Muscle layer of duodenum (tissue), 2 donors: ENCODE measurements at regions not wholly inside any gene's neighbourhood (a gene's known extent, or its start where the extent isn't known, plus 50 kb on each side); places are given as distances from the start of the nearest gene placed in this dataset.

Experiments used
- H3K27ac ChIP-seq: one replicate; pipeline ENCODE4 v1.7.0; 2013; ENCODE audit warnings: mild to moderate bottlenecking, low read length
- H3K27me3 ChIP-seq: one replicate; pipeline ENCODE4 v1.7.0; 2013; ENCODE audit warnings: low read depth, mild to moderate bottlenecking, control low read depth, low read length
- H3K36me3 ChIP-seq, 2 donors: one replicate each; pipeline ENCODE4 v1.7.0; 2013; ENCODE audit warnings: low read length in 2 of 2, control low read depth in 1 of 2, mild to moderate bottlenecking in 1 of 2; ENCODE audit not compliant: insufficient read depth in 2 of 2, control insufficient read depth in 1 of 2
- H3K4me1 ChIP-seq, 2 donors: one replicate each; pipeline ENCODE4 v1.7.0; 2013; ENCODE audit warnings: low read length in 2 of 2, mild to moderate bottlenecking in 2 of 2, control low read depth in 1 of 2, moderate library complexity in 1 of 2; ENCODE audit not compliant: insufficient read depth in 2 of 2, control insufficient read depth in 1 of 2
- H3K4me3 ChIP-seq, 2 donors: one replicate each; pipeline ENCODE4 v1.7.0; 2013; ENCODE audit warnings: low read length in 2 of 2, low read depth in 1 of 2, mild to moderate bottlenecking in 1 of 2
- H3K9me3 ChIP-seq, 2 donors: one replicate each; pipeline ENCODE4 v1.7.0; 2013; ENCODE audit warnings: low read length in 2 of 2, control low read depth in 1 of 2, mild to moderate bottlenecking in 1 of 2; ENCODE audit not compliant: control insufficient read depth in 1 of 2
- donor health status: healthy.

- no peaks in the 10 kb centered on the region for H3K9me3 ChIP-seq
These were observed 185.1 kb upstream of the SYT13 start for GRCh38 chr11:45471266-45471665.

GRCh38 chr11:45470794-45471167, 184.6 kb upstream of the SYT13 start:
- H3K36me3 ChIP-seq, result no peaks in the 10 kb centered on the region
- H3K9me3 ChIP-seq, result no peaks in the 10 kb centered on the region
- no peaks in the 10 kb centered on the region for H3K27me3 ChIP-seq
- H3K4me3 ChIP-seq, result no peak overlapping the region
- no peak overlapping the region for H3K27ac ChIP-seq
- H3K4me1 ChIP-seq, result no peaks in the 10 kb centered on the region

More at GRCh38 chr11:45471266-45471665, 185.1 kb upstream of the SYT13 start:
- H3K4me1 ChIP-seq, result no peaks in the 10 kb centered on the region
- no peak overlapping the region for H3K4me3 ChIP-seq
- no peak overlapping the region for H3K27ac ChIP-seq
- no peaks in the 10 kb centered on the region for H3K27me3 ChIP-seq
- H3K36me3 ChIP-seq, result no peaks in the 10 kb centered on the region

- H3K4me3 ChIP-seq, result no peak overlapping the region
- H3K36me3 ChIP-seq, result no peaks in the 10 kb centered on the region
- H3K9me3 ChIP-seq, result no peaks in the 10 kb centered on the region
- no peak overlapping the region for H3K27ac ChIP-seq
- H3K27me3 ChIP-seq, result no peaks in the 10 kb centered on the region
- no peaks in the 10 kb centered on the region for H3K4me1 ChIP-seq
These were observed 184.1 kb upstream of the SYT13 start for GRCh38 chr11:45470151-45470793.

DNA sequence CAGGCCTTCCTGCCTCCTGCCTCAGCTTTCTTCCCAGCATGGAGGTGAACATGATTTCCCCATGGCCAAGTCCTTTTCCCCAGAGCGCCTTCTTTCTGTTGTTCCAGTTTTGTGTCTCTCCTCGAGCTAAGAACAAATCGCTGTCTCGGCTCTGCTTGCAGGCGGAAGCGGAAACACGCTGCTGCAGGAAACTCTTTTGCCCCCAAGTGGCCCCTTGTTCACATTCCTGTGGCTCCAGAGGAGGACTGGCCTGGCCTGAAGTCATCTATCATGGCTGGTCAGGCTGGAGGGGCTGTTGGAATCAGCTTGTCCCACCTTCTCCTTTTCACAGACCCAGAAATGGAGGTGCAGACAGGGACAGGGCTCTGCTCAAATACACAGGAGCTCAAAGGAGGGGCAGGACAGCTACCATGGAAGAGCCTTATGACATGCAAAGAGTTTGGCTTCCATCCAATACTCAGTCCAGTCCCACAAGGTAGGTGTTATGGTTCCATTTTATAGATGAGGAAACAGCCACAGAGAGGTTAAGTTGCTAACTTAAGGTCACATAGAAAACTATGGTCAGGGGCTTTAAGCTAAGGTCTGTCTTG, 182.2 kb upstream of the SYT13 start:
- H3K27ac ChIP-seq, result no peak overlapping the region
- no peaks in the 10 kb centered on the region for H3K9me3 ChIP-seq
- H3K4me3 ChIP-seq, result no peak overlapping the region
- no peaks in the 10 kb centered on the region for H3K4me1 ChIP-seq
- no peaks in the 10 kb centered on the region for H3K27me3 ChIP-seq
- H3K36me3 ChIP-seq, result no peaks in the 10 kb centered on the region

- Histone ChIP-seq H3K9me3 (no peaks in the 10 kb centered on the region), H3K36me3 (no peaks in the 10 kb centered on the region), H3K4me3 (no peak overlapping the region), H3K27me3 (no peaks in the 10 kb centered on the region), H3K4me1 (no peaks in the 10 kb centered on the region), H3K27ac (no peak overlapping the region)
These were observed 177.4 kb upstream of the SYT13 start for GRCh38 chr11:45463541-45463940.

DNA sequence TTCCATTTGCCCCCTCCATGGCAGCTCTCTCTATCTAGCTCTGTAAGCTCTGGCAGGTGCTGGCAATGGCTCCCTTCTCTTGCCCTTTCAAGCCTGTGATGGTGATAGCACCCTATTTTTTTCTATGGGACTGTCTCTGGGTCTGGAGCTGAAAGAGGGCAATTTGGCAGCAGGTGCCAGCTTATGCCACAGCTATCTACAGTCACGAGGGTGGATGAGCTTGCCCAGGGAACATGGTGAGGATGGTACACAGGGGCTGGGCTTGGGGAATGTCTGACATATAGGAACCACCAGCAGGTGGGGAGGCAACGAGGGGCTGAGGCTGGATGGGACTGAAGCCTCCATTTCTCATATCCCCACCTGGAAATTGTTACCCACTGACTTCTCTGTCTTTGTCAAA, 175.4 kb upstream of the SYT13 start:
- Histone ChIP-seq H3K27me3 (no peaks in the 10 kb centered on the region), H3K4me1 (no peaks in the 10 kb centered on the region), H3K27ac (no peak overlapping the region), H3K36me3 (no peaks in the 10 kb centered on the region), H3K9me3 (no peaks in the 10 kb centered on the region), H3K4me3 (no peak overlapping the region)

- no peak overlapping the region for H3K27ac ChIP-seq
- H3K4me1 ChIP-seq, result no peaks in the 10 kb centered on the region
- H3K9me3 ChIP-seq, result peaks cover 4 to 5% of the 10 kb centered on the region in 2 donors
- no peaks in the 10 kb centered on the region for H3K36me3 ChIP-seq
- no peak overlapping the region for H3K4me3 ChIP-seq
- no peaks in the 10 kb centered on the region for H3K27me3 ChIP-seq
These were observed 173.3 kb upstream of the SYT13 start for GRCh38 chr11:45459491-45459890.

- Histone ChIP-seq H3K4me1 (no peaks in the 10 kb centered on the region), H3K9me3 (peaks cover 4 to 5% of the 10 kb centered on the region in 2 donors), H3K27ac (no peak overlapping the region), H3K4me3 (no peak overlapping the region), H3K36me3 (no peaks in the 10 kb centered on the region), H3K27me3 (no peaks in the 10 kb centered on the region)
These were observed 172.1 kb upstream of the SYT13 start for GRCh38 chr11:45458269-45458668.

GRCh38 chr11:45457649-45458048, 171.5 kb upstream of the SYT13 start:
- Histone ChIP-seq H3K27me3 (no peaks in the 10 kb centered on the region), H3K36me3 (no peaks in the 10 kb centered on the region), H3K27ac (no peak overlapping the region), H3K9me3 (peaks cover 4 to 5% of the 10 kb centered on the region in 2 donors), H3K4me3 (no peak overlapping the region), H3K4me1 (no peaks in the 10 kb centered on the region)

- Histone ChIP-seq H3K4me1 (no peaks in the 10 kb centered on the region), H3K9me3 (peaks cover 4 to 5% of the 10 kb centered on the region in 2 donors), H3K36me3 (no peaks in the 10 kb centered on the region), H3K27ac (no peak overlapping the region), H3K27me3 (no peaks in the 10 kb centered on the region), H3K4me3 (no peak overlapping the region)
These were observed 170.5 kb upstream of the SYT13 start for GRCh38 chr11:45456686-45457085.

- no peak overlapping the region for H3K27ac ChIP-seq
- H3K9me3 ChIP-seq, result peaks cover 4 to 5% of the 10 kb centered on the region in 2 donors
- no peaks in the 10 kb centered on the region for H3K27me3 ChIP-seq
- no peaks in the 10 kb centered on the region for H3K4me1 ChIP-seq
- H3K4me3 ChIP-seq, result no peak overlapping the region
- H3K36me3 ChIP-seq, result no peaks in the 10 kb centered on the region
These were observed 169.4 kb upstream of the SYT13 start for GRCh38 chr11:45455536-45455935.

DNA sequence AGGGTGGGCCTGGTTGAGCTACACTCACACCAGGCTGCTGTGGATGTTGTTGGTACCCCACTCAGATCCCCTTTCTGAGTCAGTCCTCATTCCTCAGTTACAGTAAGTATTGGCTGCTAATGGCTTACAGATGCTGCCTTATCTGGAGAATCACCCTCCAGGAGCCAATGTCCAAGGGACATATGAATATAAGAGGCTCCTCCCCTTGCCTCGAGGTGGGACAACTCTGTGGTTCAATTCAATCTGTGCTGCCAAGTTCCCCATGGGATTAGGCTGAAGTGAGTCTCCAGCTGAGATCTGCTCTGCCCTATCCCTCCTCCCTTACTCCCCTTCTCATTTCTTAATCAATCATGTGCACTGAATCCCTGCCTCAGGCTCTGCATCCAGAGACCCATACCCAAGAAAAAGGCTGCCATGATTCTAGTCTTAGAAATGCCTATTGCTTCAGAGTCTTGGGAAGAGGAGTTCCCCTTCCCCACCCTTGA, 168.8 kb upstream of the SYT13 start:
- H3K27me3 ChIP-seq, result no peaks in the 10 kb centered on the region
- H3K36me3 ChIP-seq, result no peaks in the 10 kb centered on the region
- peaks cover 4 to 5% of the 10 kb centered on the region in 2 donors for H3K9me3 ChIP-seq
- no peak overlapping the region for H3K4me3 ChIP-seq
- H3K4me1 ChIP-seq, result no peaks in the 10 kb centered on the region
- H3K27ac ChIP-seq, result no peak overlapping the region
